Dedifferentiated amniotic fluid mesenchymal stem cell (primary cell): ENCODE measurements at regions not wholly inside any gene's neighbourhood (a gene's known extent, or its start where the extent isn't known, plus 50 kb on each side); places are given as distances from the start of the nearest gene placed in this dataset.
"Not testable (repeated sequence)": the region's sequence is repeated elsewhere in the genome, so short reads cannot be mapped to it uniquely, and the experiment has no call there.

Source experiments
- DNase-seq: peaks from one replicate; pipeline ENCODE4 v3.0.0-alpha.2; 2016; ENCODE audit errors: extremely low spot score

DNA sequence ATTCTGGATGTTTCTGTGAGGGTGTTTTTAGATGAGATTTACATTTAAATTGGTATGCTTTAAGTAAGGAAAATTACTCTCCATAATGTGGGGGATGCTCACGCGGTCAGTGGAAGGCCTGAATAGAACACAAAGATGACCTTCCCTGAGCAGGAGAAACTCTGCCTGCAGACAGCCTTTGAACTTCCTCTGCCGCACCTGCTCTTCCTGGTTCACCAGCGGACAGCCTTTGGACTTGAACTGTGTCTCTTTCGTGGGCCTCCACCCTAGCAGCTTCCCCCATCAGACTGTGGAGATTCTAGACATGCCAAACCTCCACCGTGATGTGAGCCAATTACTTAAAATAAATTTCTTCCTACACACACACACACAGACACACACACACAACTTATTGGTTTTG, 210.7 kb downstream of the EFCAB11 start:
- DNase-seq = no peak

DNA sequence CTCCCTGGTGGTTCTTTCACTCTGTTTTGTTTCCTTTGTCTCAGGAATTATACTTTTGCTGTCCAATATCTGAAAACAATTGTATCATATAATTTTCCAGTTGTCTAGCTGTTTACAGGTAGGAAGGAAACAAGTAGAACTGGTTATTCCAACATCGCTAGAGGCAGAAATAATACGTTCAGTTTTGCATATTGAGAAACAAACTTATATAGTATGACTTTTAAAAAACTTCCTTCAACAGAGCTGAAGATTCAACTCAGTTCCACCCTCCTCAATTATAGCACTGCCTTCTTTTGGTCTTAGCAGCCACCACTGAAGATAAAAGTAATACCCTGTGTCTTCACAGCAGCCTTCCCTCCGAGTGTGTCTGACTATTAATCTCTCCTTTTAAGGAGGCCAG, 214.3 kb downstream of the EFCAB11 start:
- no peak for DNase-seq

DNA sequence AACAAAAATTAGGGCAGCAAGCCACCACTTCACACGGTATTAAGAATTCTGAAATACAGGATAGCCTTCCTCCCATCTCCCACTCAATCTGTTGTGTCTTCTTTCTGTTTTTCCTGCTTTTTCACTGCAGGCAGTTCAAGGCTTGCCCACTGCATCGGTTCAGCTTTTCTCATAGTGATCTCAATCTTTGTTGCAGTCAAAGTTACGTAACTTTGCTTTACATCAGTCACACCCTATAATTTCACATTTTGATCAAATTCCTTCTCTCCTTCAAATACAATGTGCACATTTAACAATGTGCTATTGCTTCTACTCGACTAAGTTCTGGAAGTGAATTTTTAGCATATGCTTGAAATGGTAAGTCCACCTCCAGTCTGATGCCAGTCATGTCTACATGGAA, 217.6 kb downstream of the EFCAB11 start:
- DNase-seq = no peak

DNA sequence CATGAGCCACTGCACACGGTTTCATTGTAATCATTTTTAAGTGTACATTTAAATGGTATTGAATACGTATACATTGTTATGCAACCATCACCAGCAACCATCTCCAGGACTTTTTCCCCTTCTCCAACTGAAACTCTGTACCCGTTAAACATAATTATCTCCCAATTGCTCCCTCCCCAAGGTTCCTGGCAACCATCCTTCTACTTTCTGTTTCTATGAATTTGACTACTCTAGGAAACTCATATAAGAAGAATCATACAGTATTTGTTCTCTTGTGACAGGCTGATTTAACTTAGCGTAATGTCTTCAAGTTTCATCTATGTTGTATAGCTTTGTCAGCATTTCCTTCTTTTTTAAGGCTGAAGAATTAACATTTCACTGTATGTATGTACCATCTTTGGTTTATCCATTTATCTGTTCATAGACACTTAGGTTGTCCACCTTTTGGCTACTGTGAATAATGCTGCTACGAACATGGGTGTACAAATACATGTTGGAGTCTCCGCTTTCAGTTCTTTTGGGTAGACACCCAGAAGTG, 223.1 kb downstream of the EFCAB11 start:
- no peak for DNase-seq

DNA sequence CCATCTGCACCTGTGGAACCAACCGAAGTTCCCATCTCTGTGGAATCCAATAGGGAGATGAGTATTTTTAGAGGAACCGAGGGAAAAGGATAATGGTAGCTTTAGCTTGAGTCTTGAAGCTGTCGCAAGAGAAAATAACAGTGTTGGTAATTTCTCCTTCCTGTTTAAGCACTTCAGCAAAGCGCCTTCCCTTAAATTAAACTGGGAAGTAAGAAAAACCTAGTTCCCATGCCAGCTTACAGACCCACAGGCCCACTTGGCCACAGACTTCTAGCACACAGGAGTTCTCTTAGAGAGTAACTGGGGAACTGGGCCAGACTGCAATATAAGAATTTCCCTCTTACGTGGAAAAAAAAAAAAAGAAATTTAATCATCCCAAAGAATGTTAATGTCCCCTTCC, 223.8 kb downstream of the EFCAB11 start:
- no peak for DNase-seq

DNA sequence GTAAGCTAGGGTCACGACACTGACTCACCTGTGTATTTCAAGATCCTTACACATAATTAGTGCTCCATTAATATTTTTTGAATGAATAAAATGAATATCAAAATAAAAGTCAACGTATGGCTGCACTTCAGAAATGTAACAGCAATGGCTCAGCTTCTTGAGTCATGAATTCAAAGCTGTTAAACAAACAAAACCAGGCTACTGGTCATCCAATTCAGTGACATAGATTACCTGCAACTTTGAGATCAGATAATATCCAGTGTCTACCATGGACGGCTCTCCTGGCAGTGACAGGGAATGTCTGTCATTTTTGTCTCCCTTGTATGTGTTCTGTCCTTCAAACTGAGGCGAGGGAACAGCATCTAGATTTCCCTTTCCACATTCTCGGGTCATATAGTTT, 225.6 kb downstream of the EFCAB11 start:
- DNase-seq = no peak

DNA sequence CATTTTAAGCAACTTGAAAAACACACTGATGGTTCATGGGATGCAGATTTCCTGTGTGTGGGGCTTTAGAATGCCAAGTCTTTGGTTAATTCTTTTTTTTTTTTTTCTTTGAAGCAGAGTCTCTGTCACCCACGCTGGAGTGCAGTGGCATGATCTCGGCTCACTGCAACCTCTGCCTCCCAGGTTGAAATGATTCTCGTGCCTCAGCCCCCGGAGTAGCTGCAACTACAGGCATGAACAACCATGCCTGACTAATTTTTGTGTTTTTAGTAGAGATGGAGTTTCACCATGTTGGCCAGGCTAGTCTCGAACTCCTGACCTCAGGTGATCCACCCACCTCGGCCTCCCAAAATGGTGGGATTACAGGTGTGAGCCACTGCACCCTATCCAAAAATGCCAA, 228.3 kb downstream of the EFCAB11 start:
- DNase-seq = not testable (repeated sequence)

DNA sequence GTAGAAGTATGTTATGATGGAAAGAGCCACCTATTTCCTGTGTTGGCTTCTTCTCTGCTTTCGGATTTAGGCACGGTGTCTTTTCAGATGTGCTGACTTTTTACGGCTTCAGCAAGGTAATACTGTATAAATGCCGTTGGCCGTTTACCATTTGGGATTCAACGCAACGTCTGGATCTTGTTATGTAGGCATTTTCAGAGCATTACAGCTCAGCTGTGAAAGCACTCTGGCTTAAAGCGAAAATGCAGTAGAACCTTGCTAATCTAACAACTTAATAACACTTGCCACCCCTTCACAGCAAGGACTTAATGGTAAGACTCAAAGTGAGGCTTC, 229.9 kb downstream of the EFCAB11 start:
- DNase-seq = no peak

DNA sequence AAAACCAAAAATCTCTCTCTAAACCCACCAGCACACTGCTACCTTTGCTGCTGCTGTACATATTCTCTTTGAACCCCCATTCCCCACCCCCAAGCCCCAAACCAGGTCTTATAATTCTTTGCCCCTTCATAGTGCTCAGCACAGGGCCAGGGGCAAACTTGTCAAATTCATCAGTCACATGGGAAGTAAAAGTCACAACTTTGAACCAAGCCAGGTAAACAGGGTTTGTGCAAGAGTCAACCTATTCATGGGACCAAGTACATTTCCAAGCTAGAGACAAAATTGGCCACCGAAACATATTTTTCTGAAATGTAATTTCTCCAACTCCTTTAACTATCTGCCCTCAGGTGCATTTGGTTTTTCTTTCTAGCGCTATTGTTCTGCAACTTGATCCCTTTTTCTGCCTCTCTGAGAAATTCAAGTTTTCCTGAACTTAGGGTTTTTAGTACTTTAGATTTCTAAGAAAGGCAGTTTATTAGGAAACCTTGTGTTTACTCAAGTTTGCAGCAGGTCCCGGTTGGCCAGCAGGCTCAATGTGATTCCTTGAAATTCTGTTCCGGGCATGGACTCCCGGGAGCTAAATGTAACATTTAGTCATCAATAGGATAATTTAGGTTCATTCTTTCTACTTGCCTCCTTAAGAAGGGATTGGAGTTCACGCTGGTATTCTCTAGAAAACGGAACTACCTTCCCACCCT, 230.5 kb downstream of the EFCAB11 start:
- DNase-seq = peak; percentile 22

DNA sequence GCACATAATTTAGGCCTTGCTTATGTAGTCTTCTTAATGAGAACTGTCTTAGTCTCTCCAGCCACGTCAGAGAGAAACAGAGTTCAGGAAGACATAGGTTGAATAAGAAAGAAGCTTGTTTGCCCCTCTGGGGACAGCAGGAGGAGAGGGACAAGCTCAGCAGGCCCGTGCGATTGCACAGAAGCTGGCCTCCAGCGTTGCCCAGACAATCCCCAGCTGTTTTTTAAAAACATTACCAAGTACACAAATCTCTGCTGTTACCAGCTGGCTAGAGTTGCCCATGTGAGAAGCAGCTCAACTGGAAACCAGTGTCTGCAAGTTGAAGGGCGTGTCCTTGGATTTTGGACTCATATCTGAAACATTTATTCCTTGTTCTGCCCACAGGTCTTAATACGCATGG, 232.6 kb downstream of the EFCAB11 start:
- DNase-seq = no peak

DNA sequence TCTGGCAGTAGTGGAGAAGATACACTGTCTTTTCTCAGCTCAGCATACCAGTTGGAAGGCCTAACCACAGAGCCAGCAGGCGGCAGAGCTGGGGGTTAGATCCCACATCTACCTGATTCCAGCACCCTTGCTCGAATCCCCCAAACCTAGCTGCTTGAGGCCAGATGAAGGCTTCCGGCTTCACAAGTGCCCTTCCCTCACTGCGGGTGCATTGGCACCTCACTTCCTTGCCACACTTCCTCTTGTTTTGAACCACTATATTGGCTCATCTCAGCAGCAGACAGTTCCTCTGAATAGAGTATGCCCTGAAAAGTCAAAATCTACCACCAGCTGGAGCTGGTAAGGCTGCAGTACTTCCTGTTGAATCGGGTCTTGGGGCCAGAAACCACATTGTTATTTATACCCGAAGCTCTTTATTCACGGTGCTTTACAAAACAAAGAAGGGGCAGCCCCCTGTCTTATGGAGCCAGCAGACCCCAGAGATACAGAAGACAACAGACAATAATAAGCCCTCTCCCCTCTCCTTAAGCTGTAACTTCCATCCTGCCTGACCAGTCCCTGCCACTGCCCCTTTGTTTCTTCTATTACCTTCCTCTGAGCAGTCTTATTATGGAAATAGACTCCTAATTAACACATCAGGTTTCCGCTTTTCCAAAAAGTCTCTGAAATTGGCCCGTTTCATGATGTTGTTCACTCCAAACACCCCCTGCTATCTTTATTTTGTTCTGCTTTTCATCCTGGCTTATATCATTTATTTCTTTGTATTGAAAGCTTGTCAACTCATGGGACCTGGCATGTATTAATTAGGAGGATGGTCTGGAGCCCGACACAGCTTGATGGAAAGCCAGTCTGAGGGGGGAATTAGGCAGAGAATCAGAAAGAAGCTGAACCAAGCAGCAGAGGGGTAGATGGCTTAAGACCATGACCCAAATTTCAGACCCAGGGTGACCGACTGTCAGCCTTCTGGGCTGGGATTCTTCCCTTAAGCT, 233.5 kb downstream of the EFCAB11 start:
- DNase-seq = no peak

DNA sequence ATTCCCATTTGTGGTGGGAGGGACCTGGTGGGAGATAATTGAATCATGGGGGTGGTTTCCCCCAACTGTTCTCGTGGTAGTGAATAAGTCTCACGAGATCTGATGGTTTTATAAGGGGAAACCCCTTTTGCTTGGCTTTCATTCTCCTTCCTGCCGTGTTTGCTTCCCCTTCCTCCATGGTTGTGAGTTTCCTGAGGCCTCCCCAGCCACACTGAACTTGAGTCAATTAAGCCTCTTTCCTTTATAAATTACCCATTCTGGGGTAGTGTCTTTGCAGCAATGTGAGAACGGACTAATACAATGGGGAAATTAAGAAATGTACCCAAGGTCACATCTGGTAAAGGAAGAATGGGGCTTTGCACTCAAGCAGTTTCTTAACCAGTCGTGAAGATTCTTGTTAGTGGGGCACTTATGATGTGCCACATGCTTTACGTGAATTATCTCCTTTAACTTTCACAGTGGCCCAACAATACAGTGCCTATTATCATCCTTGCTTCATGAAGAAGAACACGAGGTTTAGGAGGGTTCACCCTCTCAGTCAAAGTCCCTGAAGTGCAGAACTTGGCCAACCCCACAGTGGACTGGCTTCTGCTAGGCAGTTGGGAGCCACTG, 234.3 kb downstream of the EFCAB11 start:
- no peak for DNase-seq

DNA sequence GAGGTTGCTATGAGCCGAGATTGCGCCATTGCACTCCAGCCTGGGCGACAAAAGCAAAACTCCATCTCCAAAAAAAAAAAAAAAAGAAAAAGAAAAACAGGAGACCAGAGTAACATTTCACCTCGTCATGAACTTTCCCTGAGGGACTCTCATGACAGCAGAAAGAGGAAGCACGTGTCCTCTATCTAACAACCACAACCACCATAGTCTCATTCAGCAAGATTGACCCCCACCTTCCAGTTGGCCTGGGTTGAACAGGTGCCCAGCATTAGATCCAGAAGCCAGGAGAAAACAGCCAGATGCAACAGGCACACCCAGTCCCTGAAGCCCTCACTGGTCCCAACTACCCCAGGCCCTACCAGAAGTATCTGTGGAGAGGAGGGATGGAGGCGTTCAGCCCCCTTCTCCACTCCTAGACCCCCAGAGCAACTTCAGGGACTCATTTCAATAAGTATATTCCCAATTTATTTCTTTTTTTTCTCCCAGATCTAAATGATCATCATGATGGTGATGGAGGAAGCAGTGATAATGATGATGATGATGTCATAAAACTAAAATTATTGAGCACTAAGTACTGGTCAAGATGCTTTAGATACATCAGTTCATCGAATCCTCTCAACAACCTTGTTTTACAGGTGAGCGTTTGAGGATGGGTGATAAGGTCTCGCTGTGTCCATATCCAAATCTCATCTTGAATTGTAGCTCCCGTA, 235.0 kb downstream of the EFCAB11 start:
- DNase-seq = no peak

DNA sequence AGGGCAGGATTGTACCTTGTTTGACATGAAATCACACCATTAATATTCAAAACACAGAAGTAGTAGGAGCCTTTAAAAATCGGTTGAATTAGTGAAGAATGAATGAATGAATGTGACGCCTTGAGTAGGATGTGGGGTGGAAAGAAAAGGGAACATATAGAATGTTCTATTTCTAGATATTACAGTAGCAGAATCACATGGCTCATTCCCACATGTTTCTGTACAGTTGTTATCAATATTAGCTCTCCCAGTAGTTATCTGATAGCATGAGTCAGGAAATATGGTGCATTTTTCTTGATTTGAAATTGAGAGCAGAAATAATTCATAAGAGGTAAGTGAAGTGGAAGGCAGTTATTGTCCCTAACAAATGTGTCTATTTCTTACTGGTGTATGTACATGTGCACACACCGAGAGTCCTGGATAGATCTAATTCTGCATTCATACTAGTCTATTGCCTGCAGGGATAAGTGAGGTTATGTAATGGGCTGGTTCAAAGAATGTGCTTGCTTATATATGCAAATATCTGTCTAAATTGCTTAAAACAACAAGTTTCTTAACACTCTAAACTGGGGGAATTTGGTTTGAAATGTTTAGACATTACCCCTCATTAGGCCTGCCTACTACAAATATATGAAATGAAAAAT, 245.4 kb downstream of the EFCAB11 start:
- no peak for DNase-seq

DNA sequence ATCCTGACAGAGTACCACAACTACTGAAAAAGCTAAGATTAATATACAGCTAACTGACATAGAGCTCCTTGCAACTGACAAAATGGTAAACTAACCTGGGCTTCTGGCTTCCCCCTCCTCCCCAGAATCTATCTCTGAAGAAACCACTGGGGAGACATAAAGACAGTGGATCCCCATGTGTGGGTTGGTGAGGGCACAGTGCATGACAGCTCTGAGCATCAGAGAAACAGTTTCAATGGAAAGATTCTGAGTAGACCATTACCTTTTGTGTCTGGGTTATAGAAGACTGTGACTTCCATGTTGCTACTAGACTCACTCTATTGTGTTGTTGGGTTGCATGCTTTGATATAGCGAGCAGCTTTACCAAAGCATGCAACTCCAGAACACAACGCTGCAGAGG, 247.4 kb downstream of the EFCAB11 start:
- DNase-seq = no peak

DNA sequence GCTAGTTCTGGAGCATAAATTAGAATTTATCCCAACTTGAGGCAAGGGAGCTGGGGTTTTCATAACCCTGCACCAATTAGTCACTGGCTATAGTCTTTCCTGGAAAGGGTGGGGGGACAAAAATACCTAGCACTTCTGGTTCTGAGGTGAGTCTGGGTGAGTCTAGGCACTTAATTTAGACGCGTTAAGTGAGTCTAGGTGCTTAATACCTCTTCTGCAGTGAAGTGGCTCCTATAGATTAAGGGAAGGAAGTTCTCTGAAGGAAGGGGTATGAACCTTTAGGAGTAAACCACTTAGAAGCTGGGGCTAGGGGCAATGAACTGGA, 251.7 kb downstream of the EFCAB11 start:
- DNase-seq = no peak

DNA sequence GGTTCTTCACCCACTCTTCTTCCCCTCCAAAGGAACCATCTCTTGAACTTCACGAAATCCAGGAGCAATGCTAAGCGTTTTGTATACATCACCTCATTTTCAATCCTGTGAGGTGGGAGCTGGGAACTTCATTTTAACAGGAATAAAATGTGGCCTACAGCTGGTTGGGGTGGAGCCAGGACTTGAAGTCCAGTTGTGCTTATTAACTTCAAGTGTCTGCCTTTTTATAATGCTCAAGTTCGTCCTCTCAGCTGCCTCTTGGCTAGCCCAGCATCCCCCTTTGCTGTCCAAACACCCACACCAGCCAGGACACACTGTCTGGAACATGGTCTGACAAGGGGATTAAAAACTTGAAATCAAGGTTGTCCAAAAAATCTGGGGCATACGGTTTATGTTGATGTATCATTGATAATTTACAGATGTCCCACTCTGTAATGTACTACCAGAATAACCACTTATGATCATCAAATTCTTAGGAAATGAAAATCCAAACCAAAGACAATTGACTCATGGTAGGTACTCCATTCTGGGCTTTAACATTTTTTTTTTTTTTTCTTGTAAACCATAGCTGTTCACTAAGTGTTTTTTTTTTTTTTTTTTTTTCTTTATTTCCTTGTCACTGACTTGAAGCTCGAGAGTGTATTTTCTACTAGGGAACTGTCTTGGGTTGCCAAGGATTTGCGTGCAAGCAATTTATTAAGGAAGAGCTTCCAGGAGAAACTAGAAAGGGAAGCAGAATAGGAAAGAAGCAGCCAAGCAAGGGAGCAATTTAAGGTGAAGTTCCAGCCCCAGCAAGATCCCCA, 252.3 kb downstream of the EFCAB11 start:
- DNase-seq = peak; percentile 39

DNA sequence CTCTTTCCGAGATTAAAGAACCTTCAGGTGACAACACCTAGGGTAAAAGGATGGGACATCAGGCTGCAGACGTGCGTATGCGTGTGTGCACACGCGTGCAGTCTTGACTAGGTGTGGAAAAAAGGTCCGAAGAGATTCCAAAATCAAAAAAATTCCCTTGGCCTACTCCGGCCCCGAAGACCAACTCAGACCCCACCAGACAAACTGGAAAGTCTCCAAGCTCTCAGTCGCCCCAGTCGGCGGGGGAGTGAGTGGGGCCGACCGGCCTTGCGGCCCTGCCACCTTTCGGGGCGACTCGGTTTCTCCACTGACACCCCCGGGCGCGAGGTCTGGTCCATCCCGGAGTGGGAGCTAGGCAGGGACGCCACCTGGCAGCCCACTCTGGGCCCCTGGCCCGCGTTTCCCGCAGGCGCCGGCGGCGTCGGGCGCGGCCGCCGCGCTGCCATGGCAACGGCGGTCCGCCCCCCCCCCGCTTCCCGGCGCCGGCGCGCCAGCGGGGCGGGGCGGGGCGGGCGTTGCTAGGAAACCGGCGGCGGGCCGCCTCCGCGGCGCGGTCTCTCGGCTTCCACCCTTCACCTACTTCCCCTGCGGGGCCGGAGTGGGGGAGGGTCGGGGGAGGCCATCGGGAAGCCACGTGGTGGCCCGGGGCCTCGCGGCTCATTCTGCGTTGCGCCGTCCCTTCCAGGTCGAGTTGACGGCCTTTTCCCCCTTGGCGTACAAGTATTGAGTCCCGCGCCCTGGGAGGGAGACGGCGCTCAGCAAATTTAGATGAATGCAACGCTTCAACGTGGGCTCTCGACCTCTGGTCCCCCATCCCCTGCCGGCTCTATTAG, 253.1 kb downstream of the EFCAB11 start:
- peak; percentile 33 for DNase-seq

DNA sequence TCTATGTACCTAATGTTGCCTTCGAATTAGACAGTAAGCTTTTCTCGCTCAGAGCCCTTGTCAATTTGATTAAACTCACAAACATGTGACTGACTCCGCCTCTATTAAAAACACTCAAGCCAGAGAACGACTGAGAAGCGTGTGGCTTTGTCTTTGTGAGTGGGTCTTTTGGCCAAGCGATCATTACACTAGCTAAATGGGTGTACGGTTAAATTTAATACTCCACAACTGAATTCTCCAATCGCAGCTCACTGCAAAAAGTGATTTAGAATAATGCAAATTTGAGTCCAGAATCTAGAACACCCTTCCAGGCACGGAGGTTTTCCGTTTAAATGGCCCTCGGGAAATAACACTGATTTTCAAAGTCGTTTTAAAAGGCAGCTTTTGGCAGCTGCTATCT, 253.7 kb downstream of the EFCAB11 start:
- no peak for DNase-seq

DNA sequence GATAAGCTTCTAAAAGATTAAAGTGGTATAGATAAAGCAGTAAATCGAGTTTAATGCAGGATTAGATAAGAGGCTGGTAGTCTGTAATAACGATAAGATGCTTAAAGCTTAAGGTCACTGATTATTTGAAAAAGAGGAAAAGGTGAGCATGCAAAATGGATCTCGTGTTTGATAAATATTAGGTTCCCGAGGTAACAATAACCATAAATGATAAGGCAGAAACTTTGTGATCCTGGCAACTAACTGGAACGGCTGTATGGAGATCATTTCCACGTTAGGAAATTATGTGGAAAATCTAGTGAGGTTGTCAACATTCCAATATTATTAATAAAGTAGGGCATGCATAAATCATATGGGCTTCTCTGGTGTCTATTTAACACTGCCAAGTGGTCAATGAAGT, 255.5 kb downstream of the EFCAB11 start:
- no peak for DNase-seq
